ENCODE measurements at regions not wholly inside any gene's neighbourhood (a gene's known extent, or its start where the extent isn't known, plus 50 kb on each side); places are given as distances from the start of the nearest gene placed in this dataset.

GRCh38 chr7:81030472-81030871 lies 111.6 kb upstream of the SEMA3C start:
- TF ChIP-seq, protein P1, sequence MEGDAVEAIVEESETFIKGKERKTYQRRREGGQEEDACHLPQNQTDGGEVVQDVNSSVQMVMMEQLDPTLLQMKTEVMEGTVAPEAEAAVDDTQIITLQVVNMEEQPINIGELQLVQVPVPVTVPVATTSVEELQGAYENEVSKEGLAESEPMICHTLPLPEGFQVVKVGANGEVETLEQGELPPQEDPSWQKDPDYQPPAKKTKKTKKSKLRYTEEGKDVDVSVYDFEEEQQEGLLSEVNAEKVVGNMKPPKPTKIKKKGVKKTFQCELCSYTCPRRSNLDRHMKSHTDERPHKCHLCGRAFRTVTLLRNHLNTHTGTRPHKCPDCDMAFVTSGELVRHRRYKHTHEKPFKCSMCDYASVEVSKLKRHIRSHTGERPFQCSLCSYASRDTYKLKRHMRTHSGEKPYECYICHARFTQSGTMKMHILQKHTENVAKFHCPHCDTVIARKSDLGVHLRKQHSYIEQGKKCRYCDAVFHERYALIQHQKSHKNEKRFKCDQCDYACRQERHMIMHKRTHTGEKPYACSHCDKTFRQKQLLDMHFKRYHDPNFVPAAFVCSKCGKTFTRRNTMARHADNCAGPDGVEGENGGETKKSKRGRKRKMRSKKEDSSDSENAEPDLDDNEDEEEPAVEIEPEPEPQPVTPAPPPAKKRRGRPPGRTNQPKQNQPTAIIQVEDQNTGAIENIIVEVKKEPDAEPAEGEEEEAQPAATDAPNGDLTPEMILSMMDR (IDR thresholded peaks at IDR 0.05): no peak
- no peak for TF ChIP-seq EP300 (IDR thresholded peaks at IDR 0.05)

Data from ovary (tissue), 3 donors.